WTC11 (cell line): ENCODE measurements at regions not wholly inside any gene's neighbourhood (a gene's known extent, or its start where the extent isn't known, plus 50 kb on each side); places are given as distances from the start of the nearest gene placed in this dataset.

Source experiments
- ATAC-seq: fragments of 200-7000 bp; cut with Tn5 transposase; 2 replicates; pipeline ENCODE4 v1.10.0; 2021; ENCODE audit warnings: mild to moderate bottlenecking, moderate library complexity
- CTCF ChIA-PET: fragments of 300-600 bp; sonication (Branson Sonifier 250); formaldehyde crosslinking; loops from one replicate; lab custom pipeline; 2021; ENCODE audit warnings: antibody characterized with exemption; lab: Charles Lee
- POLR2A ChIA-PET: fragments of 350-600 bp; sonication (Branson Sonifier 250); formaldehyde crosslinking; loops from one replicate; lab custom pipeline; 2021; ENCODE audit warnings: antibody characterized with exemption; lab: Charles Lee
- DNase-seq: peaks from one replicate; pipeline ENCODE4 v3.0.0; 2021; ENCODE audit warnings: low spot score
- H3K27ac Mint-ChIP-seq: 2 replicates; pipeline ENCODE4 v1.8.0; 2021; ENCODE audit warnings: mixed read lengths
- H3K27me3 Mint-ChIP-seq: 2 replicates; pipeline ENCODE4 v1.8.0; 2021; ENCODE audit warnings: low read depth, mild to moderate bottlenecking, moderate library complexity, mixed read lengths
- H3K36me3 Mint-ChIP-seq: 2 replicates; pipeline ENCODE4 v1.8.0; 2021; ENCODE audit warnings: mixed read lengths
- H3K4me1 Mint-ChIP-seq: 2 replicates; pipeline ENCODE4 v1.8.0; 2022; ENCODE audit warnings: mixed read lengths
- H3K4me3 Mint-ChIP-seq: 2 replicates; pipeline ENCODE4 v1.8.0; 2021; ENCODE audit warnings: mild to moderate bottlenecking, moderate library complexity, mixed read lengths
- H3K9me3 Mint-ChIP-seq: 2 replicates; pipeline ENCODE4 v1.8.0; 2021; ENCODE audit warnings: mixed read lengths
- ATF1 ChIP-seq: sonication (generic); formaldehyde crosslinking; IDR thresholded peaks from 2 replicates; pipeline ENCODE4 v1.8.1; 2023; ENCODE audit warnings: mild to moderate bottlenecking, moderate library complexity, missing genetic modification reagents
- ATF3 ChIP-seq: sonication (generic); formaldehyde crosslinking; conservative IDR thresholded peaks from 2 replicates; pipeline ENCODE4 v1.8.1; 2022; ENCODE audit warnings: mild to moderate bottlenecking, missing genetic modification reagents
- CREB1 ChIP-seq: sonication (generic); formaldehyde crosslinking; IDR thresholded peaks from 2 replicates; pipeline ENCODE4 v1.8.0; 2023; ENCODE audit warnings: mild to moderate bottlenecking, missing genetic modification reagents
- ELF4 ChIP-seq: sonication (generic); formaldehyde crosslinking; IDR thresholded peaks from 2 replicates; pipeline ENCODE4 v1.8.1; 2022; ENCODE audit warnings: low read depth, mild to moderate bottlenecking, moderate library complexity, missing genetic modification reagents
- ERG ChIP-seq: fragments of 250-450 bp; sonication (Bioruptor Pico); IDR thresholded peaks from 2 replicates; pipeline ENCODE4 v1.8.0; 2021; ENCODE audit warnings: mild to moderate bottlenecking
- ESRRA ChIP-seq: sonication (generic); formaldehyde crosslinking; IDR thresholded peaks from 2 replicates; pipeline ENCODE4 v1.8.1; 2022; ENCODE audit warnings: mild to moderate bottlenecking, missing genetic modification reagents, borderline replicate concordance
- FOXJ3 ChIP-seq: sonication (generic); formaldehyde crosslinking; IDR thresholded peaks from 2 replicates; pipeline ENCODE4 v1.9.0; 2021; ENCODE audit warnings: missing genetic modification reagents, mild to moderate bottlenecking, borderline replicate concordance
- FOXP1 ChIP-seq: sonication (generic); formaldehyde crosslinking; IDR thresholded peaks from 2 replicates; pipeline ENCODE4 v1.8.0; 2022; ENCODE audit warnings: missing genetic modification reagents, mild to moderate bottlenecking, moderate library complexity, borderline replicate concordance
- GRHL2 ChIP-seq: fragments of 250-450 bp; sonication (Bioruptor Pico); IDR thresholded peaks from 2 replicates; pipeline ENCODE4 v1.8.0; 2022; ENCODE audit warnings: mild to moderate bottlenecking, moderate library complexity; ENCODE audit not compliant: insufficient replicate concordance, severe bottlenecking
- HMGA2 ChIP-seq: fragments of 250-450 bp; sonication (Bioruptor Pico); IDR thresholded peaks from 2 replicates; pipeline ENCODE4 v1.4.0; 2021; ENCODE audit warnings: mild to moderate bottlenecking, moderate library complexity
- JUN ChIP-seq: sonication (generic); formaldehyde crosslinking; IDR thresholded peaks from 2 replicates; pipeline ENCODE4 v1.8.0; 2023; ENCODE audit warnings: mild to moderate bottlenecking, missing genetic modification reagents
- KAT7 ChIP-seq: sonication (generic); formaldehyde crosslinking; IDR thresholded peaks from 2 replicates; pipeline ENCODE4 v1.8.1; 2023; ENCODE audit warnings: missing genetic modification reagents, mild to moderate bottlenecking, borderline replicate concordance
- MXD4 ChIP-seq: fragments of 250-450 bp; sonication (Bioruptor Pico); IDR thresholded peaks from 2 replicates; pipeline ENCODE4 v1.8.0; 2021; ENCODE audit warnings: mild to moderate bottlenecking, moderate library complexity, borderline replicate concordance
- NFE2L1 ChIP-seq: sonication (generic); formaldehyde crosslinking; IDR thresholded peaks from 2 replicates; pipeline ENCODE4 v1.8.1; 2023; ENCODE audit warnings: missing genetic modification reagents
- NR2C2 ChIP-seq: sonication (generic); formaldehyde crosslinking; IDR thresholded peaks from 2 replicates; pipeline ENCODE4 v1.8.0; 2022; ENCODE audit warnings: mild to moderate bottlenecking, missing genetic modification reagents
- SMAD3 ChIP-seq: sonication (generic); formaldehyde crosslinking; IDR thresholded peaks from 2 replicates; pipeline ENCODE4 v1.8.0; 2022; ENCODE audit warnings: missing genetic modification reagents, mild to moderate bottlenecking, borderline replicate concordance
- SMAD4 ChIP-seq: sonication (generic); formaldehyde crosslinking; IDR thresholded peaks from 2 replicates; pipeline ENCODE4 v1.8.0; 2022; ENCODE audit warnings: mild to moderate bottlenecking, missing genetic modification reagents
- SOX15 ChIP-seq: fragments of 250-450 bp; sonication (Bioruptor Pico); IDR thresholded peaks from 2 replicates; pipeline ENCODE4 v1.9.0; 2021; ENCODE audit warnings: mild to moderate bottlenecking
- SP1 ChIP-seq: sonication (generic); formaldehyde crosslinking; conservative IDR thresholded peaks from 2 replicates; pipeline ENCODE4 v1.8.1; 2022; ENCODE audit warnings: missing genetic modification reagents
- TEAD1 ChIP-seq: sonication (generic); formaldehyde crosslinking; IDR thresholded peaks from 2 replicates; pipeline ENCODE4 v1.8.0; 2022; ENCODE audit warnings: mild to moderate bottlenecking, missing genetic modification reagents
- TEAD4 ChIP-seq: sonication (generic); formaldehyde crosslinking; IDR thresholded peaks from 2 replicates; pipeline ENCODE4 v1.8.0; 2022; ENCODE audit warnings: mild to moderate bottlenecking, missing genetic modification reagents
- TP53 ChIP-seq: sonication (generic); formaldehyde crosslinking; IDR thresholded peaks from 2 replicates; pipeline ENCODE4 v1.8.1; 2023; ENCODE audit warnings: mild to moderate bottlenecking, missing genetic modification reagents
- USF2 ChIP-seq: sonication (generic); formaldehyde crosslinking; IDR thresholded peaks from 2 replicates; pipeline ENCODE4 v1.8.1; 2023; ENCODE audit warnings: mild to moderate bottlenecking, missing genetic modification reagents, moderate library complexity
- ZNF121 ChIP-seq: sonication (generic); formaldehyde crosslinking; IDR thresholded peaks from 2 replicates; pipeline ENCODE4 v1.8.0; 2023; ENCODE audit warnings: missing genetic modification reagents
- ZNF138 ChIP-seq: sonication (generic); formaldehyde crosslinking; conservative IDR thresholded peaks from 2 replicates; pipeline ENCODE4 v1.8.1; 2022; ENCODE audit warnings: mild to moderate bottlenecking, moderate library complexity, missing genetic modification reagents
- ZNF219 ChIP-seq: sonication (generic); formaldehyde crosslinking; IDR thresholded peaks from 2 replicates; pipeline ENCODE4 v1.8.0; 2023; ENCODE audit warnings: missing genetic modification reagents, mild to moderate bottlenecking, borderline replicate concordance
- ZNF263 ChIP-seq: sonication (generic); formaldehyde crosslinking; IDR thresholded peaks from 2 replicates; pipeline ENCODE4 v1.8.1; 2022; ENCODE audit warnings: low read depth, mild to moderate bottlenecking, moderate library complexity, missing genetic modification reagents
- ZNF317 ChIP-seq: sonication (generic); formaldehyde crosslinking; IDR thresholded peaks from 2 replicates; pipeline ENCODE4 v1.8.1; 2023; ENCODE audit warnings: low read depth, mild to moderate bottlenecking, moderate library complexity, missing genetic modification reagents, borderline replicate concordance
- ZNF396 ChIP-seq: fragments of 250-450 bp; sonication (Bioruptor Pico); IDR thresholded peaks from 2 replicates; pipeline ENCODE4 v1.8.0; 2021; ENCODE audit warnings: mild to moderate bottlenecking, moderate library complexity, borderline replicate concordance
- ZNF423 ChIP-seq: fragments of 250-450 bp; sonication (Bioruptor Pico); IDR thresholded peaks from 2 replicates; pipeline ENCODE4 v2.1.2; 2022; ENCODE audit warnings: mild to moderate bottlenecking, moderate library complexity
- ZNF671 ChIP-seq: fragments of 250-450 bp; sonication (Bioruptor Pico); IDR thresholded peaks from 2 replicates; pipeline ENCODE4 v1.8.0; 2021; ENCODE audit warnings: mild to moderate bottlenecking
- ZSCAN18 ChIP-seq: fragments of 250-450 bp; sonication (Bioruptor Pico); IDR thresholded peaks from 2 replicates; pipeline ENCODE4 v2.1.2; 2022; ENCODE audit warnings: mild to moderate bottlenecking, moderate library complexity

GRCh38 chr5:133814152-133814551 is 154.3 kb downstream of the C5orf15 start:
- no peak for DNase-seq
- no peaks in the 10 kb centered on the region for H3K36me3 Mint-ChIP-seq
- no peak for TF ChIP-seq SMAD4 (CRISPR knock-in tag)
- TF ChIP-seq ZNF121 (CRISPR knock-in tag): no peak
- no peak for TF ChIP-seq ZNF423 (CRISPR knock-in tag)
- TF ChIP-seq FOXP1 (CRISPR knock-in tag): no peak
- no peaks in the 10 kb centered on the region for H3K27me3 Mint-ChIP-seq
- H3K27ac Mint-ChIP-seq: no peak overlapping the region
- no peaks in the 10 kb centered on the region for H3K4me1 Mint-ChIP-seq
- no peak for ATAC-seq
- H3K9me3 Mint-ChIP-seq: peaks cover 4% of the 10 kb centered on the region; the same call in 1 of the 2 replicates
- H3K4me3 Mint-ChIP-seq: no peak overlapping the region
- POLR2A ChIA-PET: no interaction called here
- CTCF ChIA-PET: no interaction called here

- ATAC-seq (no peak), DNase-seq (no peak)
- TF ChIP-seq NR2C2 (CRISPR knock-in tag): no peak
- no peak for TF ChIP-seq KAT7 (CRISPR knock-in tag)
- no peak for TF ChIP-seq HMGA2 (CRISPR knock-in tag)
- no peak for TF ChIP-seq ATF3 (CRISPR knock-in tag)
- TF ChIP-seq ZNF138: no peak
- no peak for TF ChIP-seq ZNF671 (CRISPR knock-in tag)
- no peak for TF ChIP-seq TP53 (CRISPR knock-in tag)
- no peak for TF ChIP-seq MXD4
- TF ChIP-seq ATF1: no peak
- no peak for TF ChIP-seq TEAD1 (CRISPR knock-in tag)
- TF ChIP-seq SP1 (CRISPR knock-in tag): no peak
- no peak for TF ChIP-seq ERG (CRISPR knock-in tag)
- TF ChIP-seq TEAD4 (CRISPR knock-in tag): no peak
- no peak for TF ChIP-seq ZNF263 (CRISPR knock-in tag)
- no peak for TF ChIP-seq CREB1 (CRISPR knock-in tag)
- TF ChIP-seq ZNF396: no peak
- TF ChIP-seq ESRRA (CRISPR knock-in tag): no peak
- no peak for TF ChIP-seq SOX15 (CRISPR knock-in tag)
- no peak for TF ChIP-seq ZSCAN18 (CRISPR knock-in tag)
- TF ChIP-seq USF2 (CRISPR knock-in tag): no peak
- H3K4me1 Mint-ChIP-seq: peaks cover 11% of the 10 kb centered on the region
- H3K9me3 Mint-ChIP-seq: peaks cover 4% of the 10 kb centered on the region; the same call in 1 of the 2 replicates
- H3K4me3 Mint-ChIP-seq: no peak overlapping the region
- CTCF ChIA-PET: no interaction called here
- POLR2A ChIA-PET: no interaction called here
- no peak overlapping the region for H3K27ac Mint-ChIP-seq
- no peaks in the 10 kb centered on the region for H3K27me3 Mint-ChIP-seq
- H3K36me3 Mint-ChIP-seq: no peaks in the 10 kb centered on the region
Observed at GRCh38 chr5:133811168-133811567, 157.3 kb downstream of the C5orf15 start.

- ChIA-PET CTCF (no interaction called here), POLR2A (no interaction called here)
- H3K27ac Mint-ChIP-seq: no peak overlapping the region
- no peaks in the 10 kb centered on the region for H3K36me3 Mint-ChIP-seq
- no peak overlapping the region for H3K4me3 Mint-ChIP-seq
- no peak for ATAC-seq
- H3K4me1 Mint-ChIP-seq: peaks cover 11% of the 10 kb centered on the region
- peaks cover 8% of the 10 kb centered on the region for H3K9me3 Mint-ChIP-seq
- DNase-seq: no peak
- H3K27me3 Mint-ChIP-seq: no peaks in the 10 kb centered on the region
- no peak for TF ChIP-seq SMAD3 (CRISPR knock-in tag)
- no peak for TF ChIP-seq ELF4 (CRISPR knock-in tag)
- no peak for TF ChIP-seq ZNF263 (CRISPR knock-in tag)
- TF ChIP-seq GRHL2 (CRISPR knock-in tag): no peak
- no peak for TF ChIP-seq JUN (CRISPR knock-in tag)
- no peak for TF ChIP-seq NFE2L1 (CRISPR knock-in tag)
- no peak for TF ChIP-seq USF2 (CRISPR knock-in tag)
- no peak for TF ChIP-seq ZNF671 (CRISPR knock-in tag)
- TF ChIP-seq ZNF219 (CRISPR knock-in tag): no peak
- no peak for TF ChIP-seq KAT7 (CRISPR knock-in tag)
- TF ChIP-seq ESRRA (CRISPR knock-in tag): no peak
- TF ChIP-seq FOXJ3 (CRISPR knock-in tag): no peak
- no peak for TF ChIP-seq ZNF317 (CRISPR knock-in tag)
Observed at GRCh38 chr5:133809801-133810200, 158.6 kb downstream of the C5orf15 start.
